ENCODE measurements at regions not wholly inside any gene's neighbourhood (a gene's known extent, or its start where the extent isn't known, plus 50 kb on each side); places are given as distances from the start of the nearest gene placed in this dataset.

GRCh38 chr3:30141927-30142326 is 464.5 kb upstream of the TGFBR2 start:
- TF ChIP-seq CTCF (IDR thresholded peaks at IDR 0.05) (no peak), POLR2A (IDR thresholded peaks at IDR 0.05) (no peak), EP300 (IDR thresholded peaks at IDR 0.05) (no peak)
